ENCODE measurements at regions not wholly inside any gene's neighbourhood (a gene's known extent, or its start where the extent isn't known, plus 50 kb on each side); places are given as distances from the start of the nearest gene placed in this dataset.
"Not testable (repeated sequence)": the region's sequence is repeated elsewhere in the genome, so short reads cannot be mapped to it uniquely, and the experiment has no call there.

GRCh38 chr14:86065407-86065806 lies 535.5 kb downstream of the FLRT2 start:
- Histone ChIP-seq H3K36me3 (no peaks in the 10 kb centered on the region), H3K4me1 (no peaks in the 10 kb centered on the region), H3K9me3 (no peaks in the 10 kb centered on the region), H3K27ac (no peak overlapping the region), H3K27me3 (no peaks in the 10 kb centered on the region), H3K4me3 (no peak overlapping the region)
- DNase-seq = no peak
- TF ChIP-seq POLR2A (IDR thresholded peaks at IDR 0.05) (no peak), CTCF (IDR thresholded peaks at IDR 0.05) (no peak)
- WGBS, 2 donors = 59 to 71% methylated on average over 3 of the region's 3 CpGs
- intact Hi-C loops (cut with DNase I) = no loop called here

- H3K9me3 ChIP-seq; intact Hi-C loops (cut with DNase I); H3K4me3 ChIP-seq; H3K27me3 ChIP-seq; H3K36me3 ChIP-seq; DNase-seq; H3K27ac ChIP-seq; H3K4me1 ChIP-seq: not testable (repeated sequence)
Measured at GRCh38 chr14:86064595-86064994, 534.7 kb downstream of the FLRT2 start.

- Histone ChIP-seq H3K9me3 (no peaks in the 10 kb centered on the region), H3K27me3 (no peaks in the 10 kb centered on the region), H3K27ac (no peak overlapping the region), H3K36me3 (no peaks in the 10 kb centered on the region), H3K4me3 (no peak overlapping the region), H3K4me1 (no peaks in the 10 kb centered on the region)
- no peak for DNase-seq
- TF ChIP-seq POLR2A (IDR thresholded peaks at IDR 0.05) = no peak
- TF ChIP-seq CTCF (IDR thresholded peaks at IDR 0.05) = peak; percentile 35 to 76 (median 62)
- intact Hi-C loops (cut with DNase I) = no loop called here
- 45 to 52% methylated on average over 3 of the region's 3 CpGs for WGBS, 2 donors
Measured at GRCh38 chr14:86057018-86057667, 527.2 kb downstream of the FLRT2 start.

- H3K27me3 ChIP-seq = no peaks in the 10 kb centered on the region
- no peaks in the 10 kb centered on the region for H3K4me1 ChIP-seq
- H3K36me3 ChIP-seq = no peaks in the 10 kb centered on the region
- no peak overlapping the region for H3K4me3 ChIP-seq
- 34 to 37% methylated on average over 3 of the region's 3 CpGs for WGBS, 2 donors
- TF ChIP-seq POLR2A (IDR thresholded peaks at IDR 0.05) = no peak
- DNase-seq = no peak
- H3K27ac ChIP-seq = no peak overlapping the region
- H3K9me3 ChIP-seq = no peaks in the 10 kb centered on the region
- intact Hi-C loops (cut with DNase I) = no loop called here
Measured at GRCh38 chr14:86055512-86056075, 525.6 kb downstream of the FLRT2 start.

GRCh38 chr14:86052868-86053267 lies 522.9 kb downstream of the FLRT2 start:
- no peaks in the 10 kb centered on the region for H3K4me1 ChIP-seq
- no peak for TF ChIP-seq POLR2A (IDR thresholded peaks at IDR 0.05)
- TF ChIP-seq CTCF (IDR thresholded peaks at IDR 0.05) = no peak
- intact Hi-C loops (cut with DNase I) = no loop called here
- WGBS, 2 donors = 38 to 67% methylated on average over 1 of the region's 1 CpG
- no peaks in the 10 kb centered on the region for H3K9me3 ChIP-seq
- no peaks in the 10 kb centered on the region for H3K27me3 ChIP-seq
- no peak overlapping the region for H3K27ac ChIP-seq
- no peak for DNase-seq
- H3K36me3 ChIP-seq = no peaks in the 10 kb centered on the region
- no peak overlapping the region for H3K4me3 ChIP-seq

GRCh38 chr14:86050757-86051156 lies 520.8 kb downstream of the FLRT2 start:
- Histone ChIP-seq H3K27ac (no peak overlapping the region), H3K9me3 (no peaks in the 10 kb centered on the region), H3K36me3 (no peaks in the 10 kb centered on the region), H3K4me3 (no peak overlapping the region), H3K27me3 (no peaks in the 10 kb centered on the region), H3K4me1 (no peaks in the 10 kb centered on the region)
- WGBS, 2 donors = 84 to 90% methylated on average over 5 of the region's 5 CpGs
- TF ChIP-seq POLR2A (IDR thresholded peaks at IDR 0.05) (no peak), CTCF (IDR thresholded peaks at IDR 0.05) (no peak)
- no peak for DNase-seq
- intact Hi-C loops (cut with DNase I) = no loop called here

Data from esophagus squamous epithelium (tissue), 5 donors.